CD4-positive, CD25-positive, alpha-beta regulatory T cell (primary cell): ENCODE measurements at regions not wholly inside any gene's neighbourhood (a gene's known extent, or its start where the extent isn't known, plus 50 kb on each side); places are given as distances from the start of the nearest gene placed in this dataset.

Source experiments
- ATAC-seq, 2 donors: fragments of 150-1000 bp; cut with Tn5 transposase; one replicate each; pipeline ENCODE4 v1.10.0; 2021; ENCODE audit warnings: low read depth in 2 of 2, moderate number of reproducible peaks in 2 of 2, moderate library complexity in 1 of 2
- DNase-seq, 3 donors: peaks; one replicate each; pipeline versions ENCODE4 v3.0.0 to v3.0.0-alpha.2; 2012 to 2022; ENCODE audit warnings: mixed read lengths in 1 of 3
- H3K27ac ChIP-seq: one replicate; pipeline ENCODE4 v1.7.0; 2013; ENCODE audit warnings: mild to moderate bottlenecking, low read length; ENCODE audit not compliant: insufficient read depth, poor library complexity, severe bottlenecking
- H3K27me3 ChIP-seq: one replicate; pipeline ENCODE4 v1.7.0; 2013; ENCODE audit warnings: low read length; ENCODE audit not compliant: control insufficient read depth, insufficient read depth
- H3K36me3 ChIP-seq: one replicate; pipeline ENCODE4 v1.7.0; 2013; ENCODE audit warnings: mild to moderate bottlenecking, low read length, moderate library complexity; ENCODE audit not compliant: control insufficient read depth, insufficient read depth
- H3K4me1 ChIP-seq: 2 replicates; pipeline ENCODE4 v1.7.0; 2013; ENCODE audit warnings: mild to moderate bottlenecking, low read length; ENCODE audit not compliant: insufficient read depth, control insufficient read depth, poor library complexity, severe bottlenecking
- H3K4me3 ChIP-seq: one replicate; pipeline ENCODE4 v1.7.0; 2013; ENCODE audit warnings: low read depth, mild to moderate bottlenecking, low read length, moderate library complexity
- H3K9me3 ChIP-seq, 2 experiments: 1 replicate in 1 of 2; 2 replicates in 1 of 2; pipeline ENCODE4 v1.7.0; 2013; ENCODE audit warnings: low read length in 2 of 2, mild to moderate bottlenecking in 1 of 2, moderate library complexity in 1 of 2; ENCODE audit not compliant: control insufficient read depth in 2 of 2
- H3K27ac Mint-ChIP-seq, 3 donors: one replicate each; pipeline ENCODE4 v1.8.0; 2020 to 2022; ENCODE audit warnings: mild to moderate bottlenecking in 3 of 3, mixed read lengths in 3 of 3, moderate library complexity in 2 of 3
- H3K27me3 Mint-ChIP-seq: one replicate; pipeline ENCODE4 v1.8.0; 2022; ENCODE audit warnings: mild to moderate bottlenecking, mixed read lengths
- H3K36me3 Mint-ChIP-seq: one replicate; pipeline ENCODE4 v1.8.0; 2020; ENCODE audit warnings: mixed read lengths
- H3K4me1 Mint-ChIP-seq, 4 donors: one replicate each; pipeline ENCODE4 v1.8.0; 2020 to 2022; ENCODE audit warnings: mixed read lengths in 4 of 4, mild to moderate bottlenecking in 1 of 4
- H3K4me3 Mint-ChIP-seq, 4 donors: one replicate each; pipeline ENCODE4 v1.8.0; 2020 to 2022; ENCODE audit warnings: mild to moderate bottlenecking in 4 of 4, mixed read lengths in 4 of 4, moderate library complexity in 3 of 4
- H3K9me3 Mint-ChIP-seq, 7 donors: one replicate each; pipeline ENCODE4 v1.8.0; 2020 to 2022; ENCODE audit warnings: mixed read lengths in 7 of 7, mild to moderate bottlenecking in 3 of 7, moderate library complexity in 2 of 7

DNA sequence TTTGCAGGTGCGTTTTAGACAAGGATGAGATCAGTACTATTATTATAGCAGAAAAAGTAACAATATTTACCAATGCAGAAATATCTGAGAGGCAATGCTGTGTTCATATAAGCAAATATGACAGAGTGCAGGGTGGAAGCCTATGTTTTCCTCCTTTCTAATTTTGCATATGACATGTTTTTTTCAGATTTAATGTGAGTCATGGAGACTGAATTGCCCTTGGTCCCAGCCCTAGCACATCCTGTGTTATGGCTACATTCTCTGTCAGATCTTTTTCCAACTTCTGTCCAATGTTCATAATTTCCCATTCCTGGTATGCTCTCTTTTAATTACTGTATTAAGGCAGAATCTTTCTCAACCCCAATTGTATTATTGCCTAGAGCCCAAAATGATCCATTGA, 165.6 kb downstream of the SLC7A11 start:
- H3K4me3 Mint-ChIP-seq: peak overlapping the region in 1 of 4 donors; percentile 73
- no peaks in the 10 kb centered on the region for H3K36me3 ChIP-seq
- no peak for ATAC-seq
- no peak overlapping the region for H3K4me3 ChIP-seq
- H3K9me3 Mint-ChIP-seq: peaks cover 0 to 5% (median 0%) of the 10 kb centered on the region in 7 donors
- no peak for DNase-seq
- no peaks in the 10 kb centered on the region for H3K27me3 ChIP-seq
- no peaks in the 10 kb centered on the region for H3K4me1 Mint-ChIP-seq
- H3K4me1 ChIP-seq: no peaks in the 10 kb centered on the region
- no peak overlapping the region for H3K27ac ChIP-seq
- no peaks in the 10 kb centered on the region for H3K9me3 ChIP-seq
- no peak overlapping the region for H3K27ac Mint-ChIP-seq
- no peaks in the 10 kb centered on the region for H3K36me3 Mint-ChIP-seq
- no peaks in the 10 kb centered on the region for H3K27me3 Mint-ChIP-seq

DNA sequence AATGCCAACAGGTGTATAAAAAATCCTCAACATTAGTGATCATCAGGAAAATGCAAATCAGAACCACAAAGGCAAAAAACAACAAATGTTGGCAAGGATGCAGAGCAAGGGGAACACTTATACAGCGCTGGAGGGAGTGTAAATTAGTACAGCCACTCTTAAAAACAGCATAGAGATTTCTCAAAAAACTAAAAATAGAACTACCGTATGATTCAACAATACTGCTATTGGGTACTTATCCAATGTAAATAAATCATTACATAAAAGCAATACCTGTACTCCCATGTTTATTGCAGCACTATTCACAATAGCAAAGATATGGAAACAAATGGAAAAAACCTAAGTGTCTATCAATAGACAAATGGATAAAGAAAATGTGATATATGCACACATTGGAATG, 171.3 kb downstream of the SLC7A11 start:
- H3K9me3 Mint-ChIP-seq: peaks cover 0 to 14% (median 5%) of the 10 kb centered on the region in 7 donors
- H3K27ac Mint-ChIP-seq: no peak overlapping the region

DNA sequence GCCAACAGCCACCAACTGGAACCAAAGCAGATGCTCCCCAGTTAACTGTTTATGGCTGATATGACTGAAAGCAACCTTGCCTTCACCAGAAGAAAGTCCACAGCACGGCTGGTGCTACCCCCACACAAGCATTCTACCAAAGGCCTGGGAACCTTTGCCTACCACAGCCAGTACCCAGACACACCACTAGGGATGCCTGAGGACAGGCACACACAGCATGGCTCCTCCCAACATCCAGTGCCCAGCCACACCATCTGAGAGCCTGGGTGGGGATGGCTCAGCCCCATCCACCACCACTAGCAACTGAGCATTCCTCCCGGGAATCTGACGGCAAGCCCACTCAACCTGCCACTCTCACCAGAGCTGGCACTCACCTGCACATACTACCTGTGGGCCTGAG, 178.6 kb downstream of the SLC7A11 start:
- Histone ChIP-seq H3K9me3 (peaks cover 2 to 9% of the 10 kb centered on the region in 2 experiments), H3K36me3 (no peaks in the 10 kb centered on the region), H3K27me3 (no peaks in the 10 kb centered on the region), H3K4me1 (no peaks in the 10 kb centered on the region), H3K4me3 (no peak overlapping the region), H3K27ac (no peak overlapping the region)
- Mint-ChIP-seq H3K4me3 (no peak overlapping the region), H3K36me3 (no peaks in the 10 kb centered on the region), H3K4me1 (no peaks in the 10 kb centered on the region), H3K27me3 (no peaks in the 10 kb centered on the region), H3K9me3 (peaks cover 2 to 20% (median 6%) of the 10 kb centered on the region in 7 donors), H3K27ac (no peak overlapping the region)
- ATAC-seq (no peak), DNase-seq (no peak)

More for the DNA sequence above, 171.3 kb downstream of the SLC7A11 start:
- H3K4me1 ChIP-seq: no peaks in the 10 kb centered on the region
- H3K27ac ChIP-seq: no peak overlapping the region
- no peak overlapping the region for H3K4me3 Mint-ChIP-seq
- no peak for DNase-seq
- no peak overlapping the region for H3K4me3 ChIP-seq
- no peak for ATAC-seq
- no peaks in the 10 kb centered on the region for H3K9me3 ChIP-seq
- no peaks in the 10 kb centered on the region for H3K27me3 ChIP-seq
- no peaks in the 10 kb centered on the region for H3K36me3 ChIP-seq
- H3K27me3 Mint-ChIP-seq: no peaks in the 10 kb centered on the region
- H3K4me1 Mint-ChIP-seq: no peaks in the 10 kb centered on the region
- H3K36me3 Mint-ChIP-seq: no peaks in the 10 kb centered on the region

DNA sequence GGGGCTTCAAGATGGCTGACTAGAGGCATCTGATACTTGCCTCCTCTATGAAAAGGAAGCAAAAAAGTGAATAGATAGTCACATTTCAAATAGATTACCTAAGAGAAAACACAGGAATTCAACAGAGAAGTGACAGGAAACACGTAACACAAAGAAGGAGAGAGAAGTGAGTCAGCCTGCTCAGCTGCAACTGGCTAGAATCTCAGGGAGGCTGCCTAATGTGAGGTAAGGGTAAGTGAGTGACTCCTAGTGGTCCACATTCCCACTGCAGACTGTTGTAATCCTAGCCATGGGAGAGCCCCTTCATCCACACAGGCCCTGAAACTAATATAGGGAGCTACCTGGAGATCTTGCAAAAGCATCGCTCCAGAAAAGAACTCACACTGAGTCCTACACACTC, 179.2 kb downstream of the SLC7A11 start:
- ATAC-seq (no peak), DNase-seq (no peak)
- no peaks in the 10 kb centered on the region for H3K36me3 Mint-ChIP-seq
- H3K27ac Mint-ChIP-seq: no peak overlapping the region
- no peak overlapping the region for H3K4me3 ChIP-seq
- no peaks in the 10 kb centered on the region for H3K4me1 Mint-ChIP-seq
- no peak overlapping the region for H3K4me3 Mint-ChIP-seq
- no peaks in the 10 kb centered on the region for H3K4me1 ChIP-seq
- H3K27ac ChIP-seq: no peak overlapping the region
- no peaks in the 10 kb centered on the region for H3K27me3 Mint-ChIP-seq
- H3K27me3 ChIP-seq: no peaks in the 10 kb centered on the region
- peaks cover 2 to 9% of the 10 kb centered on the region in 2 experiments for H3K9me3 ChIP-seq
- H3K36me3 ChIP-seq: no peaks in the 10 kb centered on the region
- H3K9me3 Mint-ChIP-seq: peaks cover 2 to 16% (median 8%) of the 10 kb centered on the region in 7 donors

DNA sequence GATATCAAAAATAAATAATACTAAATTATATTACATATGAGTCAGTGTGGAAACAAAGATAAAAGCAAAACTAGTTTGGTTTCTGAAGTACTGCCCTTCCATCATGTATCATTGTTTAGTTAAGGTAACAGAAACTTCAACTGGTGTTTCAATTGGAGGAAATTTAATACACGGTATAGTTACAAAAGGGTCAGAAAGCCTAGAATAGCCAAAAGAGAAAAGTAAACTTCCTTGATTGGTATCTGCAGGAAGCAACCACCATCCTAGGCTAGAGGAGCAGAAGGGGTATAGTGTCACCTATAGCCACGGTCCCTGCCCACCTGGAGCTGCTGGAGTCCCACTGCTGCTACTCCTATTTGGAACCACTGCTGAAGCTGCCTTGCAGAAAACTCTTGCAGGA, 185.6 kb downstream of the SLC7A11 start:
- H3K4me1 ChIP-seq: no peaks in the 10 kb centered on the region
- H3K27ac Mint-ChIP-seq: no peak overlapping the region

DNA sequence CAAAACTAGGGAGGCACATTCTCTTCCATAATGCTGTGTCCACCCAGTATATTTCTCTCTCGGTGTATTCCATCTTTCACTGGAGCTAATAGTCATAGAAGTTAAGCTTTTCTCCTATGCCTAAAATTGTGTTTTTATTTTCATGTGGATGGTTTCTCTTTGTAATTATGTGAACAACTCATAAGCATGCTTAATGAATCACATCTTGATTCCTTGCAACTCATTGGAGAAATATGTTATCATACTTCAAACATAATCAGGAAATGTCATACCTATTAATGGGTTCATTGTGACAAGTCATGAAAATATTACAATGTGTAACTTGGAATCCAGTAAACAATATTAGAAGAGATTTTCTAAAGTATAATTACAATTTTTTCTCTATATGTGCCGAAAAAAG, 186.3 kb downstream of the SLC7A11 start:
- Mint-ChIP-seq H3K27ac (no peak overlapping the region), H3K4me1 (no peaks in the 10 kb centered on the region), H3K27me3 (no peaks in the 10 kb centered on the region), H3K36me3 (no peaks in the 10 kb centered on the region), H3K9me3 (peaks cover 1 to 9% (median 4%) of the 10 kb centered on the region in 7 donors), H3K4me3 (no peak overlapping the region)
- DNase-seq (no peak), ATAC-seq (no peak)
- H3K27me3 ChIP-seq: no peaks in the 10 kb centered on the region
- no peak overlapping the region for H3K4me3 ChIP-seq
- no peaks in the 10 kb centered on the region for H3K36me3 ChIP-seq
- H3K9me3 ChIP-seq: no peaks in the 10 kb centered on the region
- H3K4me1 ChIP-seq: no peaks in the 10 kb centered on the region
- no peak overlapping the region for H3K27ac ChIP-seq

More for the DNA sequence above, 185.6 kb downstream of the SLC7A11 start:
- ATAC-seq: no peak
- Histone ChIP-seq H3K27ac (no peak overlapping the region), H3K4me3 (no peak overlapping the region), H3K36me3 (no peaks in the 10 kb centered on the region), H3K9me3 (peaks cover 0 to 1% of the 10 kb centered on the region in 2 experiments), H3K27me3 (no peaks in the 10 kb centered on the region)
- H3K36me3 Mint-ChIP-seq: no peaks in the 10 kb centered on the region
- no peaks in the 10 kb centered on the region for H3K27me3 Mint-ChIP-seq
- no peak overlapping the region for H3K4me3 Mint-ChIP-seq
- no peaks in the 10 kb centered on the region for H3K4me1 Mint-ChIP-seq
- peaks cover 2 to 10% (median 4%) of the 10 kb centered on the region in 7 donors for H3K9me3 Mint-ChIP-seq
- DNase-seq: no peak

DNA sequence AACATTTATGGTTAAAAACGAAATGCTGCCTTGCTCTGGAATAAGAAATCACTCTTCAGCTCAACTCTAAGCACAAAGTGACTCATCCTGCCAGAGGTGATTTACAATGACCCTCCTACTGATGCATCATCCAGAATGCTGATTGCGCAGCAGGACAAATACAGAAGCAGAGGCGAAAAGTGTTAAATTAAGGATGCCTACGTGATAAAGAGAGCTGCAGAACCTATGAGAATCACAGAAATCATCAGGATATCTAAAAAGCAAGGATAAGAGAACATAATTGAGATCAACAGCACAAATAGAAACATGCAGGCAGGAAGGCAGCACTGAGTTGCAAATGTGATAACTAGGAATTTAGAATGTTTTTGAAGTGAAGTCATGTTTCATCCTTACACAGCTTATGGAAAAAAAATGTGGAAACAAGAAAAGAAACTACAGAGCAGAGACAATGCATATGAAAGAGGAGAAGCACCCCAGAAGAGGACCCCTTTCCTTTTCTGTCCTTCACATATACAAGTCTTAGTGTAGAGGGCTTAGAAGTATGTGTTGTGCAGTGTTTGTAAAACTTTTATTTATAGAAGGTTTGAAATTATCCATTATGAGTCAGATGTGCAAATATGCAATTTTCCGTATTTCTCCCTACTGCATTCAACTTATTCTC, 188.4 kb downstream of the SLC7A11 start:
- H3K36me3 ChIP-seq: no peaks in the 10 kb centered on the region
- Mint-ChIP-seq H3K27ac (no peak overlapping the region), H3K9me3 (peaks cover 0 to 9% (median 3%) of the 10 kb centered on the region in 7 donors), H3K4me1 (no peaks in the 10 kb centered on the region), H3K27me3 (no peaks in the 10 kb centered on the region), H3K36me3 (no peaks in the 10 kb centered on the region), H3K4me3 (no peak overlapping the region)
- H3K27me3 ChIP-seq: no peaks in the 10 kb centered on the region
- no peak for ATAC-seq
- DNase-seq: no peak
- H3K9me3 ChIP-seq: no peaks in the 10 kb centered on the region
- H3K4me1 ChIP-seq: no peaks in the 10 kb centered on the region
- H3K27ac ChIP-seq: no peak overlapping the region
- H3K4me3 ChIP-seq: no peak overlapping the region
